ENCODE measurements at regions not wholly inside any gene's neighbourhood (a gene's known extent, or its start where the extent isn't known, plus 50 kb on each side); places are given as distances from the start of the nearest gene placed in this dataset.

GRCh38 chr4:154047733-154048132 is 258.9 kb upstream of the SFRP2 start:
- DNase-seq (ENCODE audit: low spot score) = no peak
- in situ Hi-C loops (cut with MboI; ENCODE audit: low pct_unique_long_range_greater_than_20kb, low sequenced_read_pairs, unreplicated experiment) = no loop called here
- no peak for TF ChIP-seq CTCF (IDR thresholded peaks at IDR 0.05; ENCODE audit: extremely low read depth, insufficient read depth, missing control alignments)

- no peak for DNase-seq (ENCODE audit: low spot score)
- no peak for TF ChIP-seq CTCF (IDR thresholded peaks at IDR 0.05; ENCODE audit: extremely low read depth, insufficient read depth, missing control alignments)
- in situ Hi-C loops (cut with MboI; ENCODE audit: low pct_unique_long_range_greater_than_20kb, low sequenced_read_pairs, unreplicated experiment) = no loop called here
Measured at GRCh38 chr4:154044742-154045485, 256.0 kb upstream of the SFRP2 start.

GRCh38 chr4:154044108-154044531 is 255.2 kb upstream of the SFRP2 start:
- DNase-seq (ENCODE audit: low spot score) = no peak
- in situ Hi-C loops (cut with MboI; ENCODE audit: low pct_unique_long_range_greater_than_20kb, low sequenced_read_pairs, unreplicated experiment) = no loop called here
- TF ChIP-seq CTCF (IDR thresholded peaks at IDR 0.05; ENCODE audit: extremely low read depth, insufficient read depth, missing control alignments) = no peak

GRCh38 chr4:154041640-154042039 is 252.8 kb upstream of the SFRP2 start:
- no peak for TF ChIP-seq CTCF (IDR thresholded peaks at IDR 0.05; ENCODE audit: extremely low read depth, insufficient read depth, missing control alignments)
- in situ Hi-C loops (cut with MboI; ENCODE audit: low pct_unique_long_range_greater_than_20kb, low sequenced_read_pairs, unreplicated experiment) = no loop called here
- DNase-seq (ENCODE audit: low spot score) = no peak

GRCh38 chr4:154039435-154040343 is 250.8 kb upstream of the SFRP2 start:
- in situ Hi-C loops (cut with MboI; ENCODE audit: low pct_unique_long_range_greater_than_20kb, low sequenced_read_pairs, unreplicated experiment) = no loop called here
- TF ChIP-seq CTCF (IDR thresholded peaks at IDR 0.05; ENCODE audit: extremely low read depth, insufficient read depth, missing control alignments) = no peak
- DNase-seq (ENCODE audit: low spot score) = no peak

GRCh38 chr4:154036856-154037255 is 248.0 kb upstream of the SFRP2 start:
- no peak for DNase-seq (ENCODE audit: low spot score)
- in situ Hi-C loops (cut with MboI; ENCODE audit: low pct_unique_long_range_greater_than_20kb, low sequenced_read_pairs, unreplicated experiment) = no loop called here
- TF ChIP-seq CTCF (IDR thresholded peaks at IDR 0.05; ENCODE audit: extremely low read depth, insufficient read depth, missing control alignments) = no peak
